ENCODE measurements at regions not wholly inside any gene's neighbourhood (a gene's known extent, or its start where the extent isn't known, plus 50 kb on each side); places are given as distances from the start of the nearest gene placed in this dataset.
A peak's percentile ranks its signal among the peaks of the same experiment; 100 is the strongest.

DNA sequence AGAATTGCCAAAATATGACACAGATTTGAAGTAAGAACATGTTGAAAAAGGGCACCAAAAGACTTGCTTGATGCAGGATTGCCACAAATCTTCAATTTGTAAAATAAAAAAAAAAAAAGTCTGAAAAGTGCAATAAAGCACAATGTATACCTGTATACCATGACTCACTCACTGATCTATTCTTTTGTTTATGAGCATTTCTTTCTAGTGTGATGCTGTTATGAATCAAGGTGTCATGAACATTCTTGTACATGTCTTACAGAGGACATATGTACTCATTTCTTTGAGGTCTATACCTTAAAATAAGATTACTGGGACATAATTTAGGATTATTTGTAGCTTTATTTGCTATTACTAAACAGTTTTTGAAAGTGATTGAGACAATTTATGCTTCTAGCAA is 464.9 kb upstream of the RBMS3 start:
- intact Hi-C loops (cut with DNase I; ENCODE audit: low total_unique reads), result no loop called here
- H3K4me3 ChIP-seq (ENCODE audit: low read depth, poor library complexity, severe bottlenecking), result no peak overlapping the region
- no peak for TF ChIP-seq POLR2A (IDR thresholded peaks at IDR 0.05)
- TF ChIP-seq, protein P1, sequence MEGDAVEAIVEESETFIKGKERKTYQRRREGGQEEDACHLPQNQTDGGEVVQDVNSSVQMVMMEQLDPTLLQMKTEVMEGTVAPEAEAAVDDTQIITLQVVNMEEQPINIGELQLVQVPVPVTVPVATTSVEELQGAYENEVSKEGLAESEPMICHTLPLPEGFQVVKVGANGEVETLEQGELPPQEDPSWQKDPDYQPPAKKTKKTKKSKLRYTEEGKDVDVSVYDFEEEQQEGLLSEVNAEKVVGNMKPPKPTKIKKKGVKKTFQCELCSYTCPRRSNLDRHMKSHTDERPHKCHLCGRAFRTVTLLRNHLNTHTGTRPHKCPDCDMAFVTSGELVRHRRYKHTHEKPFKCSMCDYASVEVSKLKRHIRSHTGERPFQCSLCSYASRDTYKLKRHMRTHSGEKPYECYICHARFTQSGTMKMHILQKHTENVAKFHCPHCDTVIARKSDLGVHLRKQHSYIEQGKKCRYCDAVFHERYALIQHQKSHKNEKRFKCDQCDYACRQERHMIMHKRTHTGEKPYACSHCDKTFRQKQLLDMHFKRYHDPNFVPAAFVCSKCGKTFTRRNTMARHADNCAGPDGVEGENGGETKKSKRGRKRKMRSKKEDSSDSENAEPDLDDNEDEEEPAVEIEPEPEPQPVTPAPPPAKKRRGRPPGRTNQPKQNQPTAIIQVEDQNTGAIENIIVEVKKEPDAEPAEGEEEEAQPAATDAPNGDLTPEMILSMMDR (IDR thresholded peaks at IDR 0.05), result no peak
- no peak for DNase-seq (ENCODE audit: low spot score in 2 of 2)

DNA sequence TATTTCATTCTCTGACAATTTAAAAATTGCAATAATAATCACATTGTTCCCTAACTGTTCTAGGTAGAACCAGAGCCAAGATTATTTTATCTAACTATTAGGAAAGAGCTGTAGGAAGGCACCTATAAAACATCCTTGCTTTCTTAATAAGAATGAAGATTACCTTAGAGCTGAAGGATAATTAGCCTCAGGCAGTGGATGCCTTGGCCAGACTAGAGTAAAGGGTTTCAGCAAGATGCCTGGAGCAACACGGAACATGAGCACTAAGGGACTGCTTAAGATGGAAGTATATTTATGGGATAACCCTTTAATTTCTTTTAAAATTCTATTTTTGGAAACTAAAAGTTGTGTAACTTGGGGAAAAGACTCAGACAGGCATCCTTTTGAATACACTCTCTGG is 456.6 kb upstream of the RBMS3 start:
- TF ChIP-seq POLR2A (IDR thresholded peaks at IDR 0.05), result no peak
- TF ChIP-seq, protein P1 (IDR thresholded peaks at IDR 0.05), result no peak
- 39 to 53% methylated on average over 1 of the region's 1 CpG for WGBS, 2 donors
- no peak overlapping the region for H3K4me3 ChIP-seq (ENCODE audit: low read depth, poor library complexity, severe bottlenecking)
- intact Hi-C loops (cut with DNase I; ENCODE audit: low total_unique reads), result no loop called here
- DNase-seq (ENCODE audit: low spot score in 2 of 2), result no peak

DNA sequence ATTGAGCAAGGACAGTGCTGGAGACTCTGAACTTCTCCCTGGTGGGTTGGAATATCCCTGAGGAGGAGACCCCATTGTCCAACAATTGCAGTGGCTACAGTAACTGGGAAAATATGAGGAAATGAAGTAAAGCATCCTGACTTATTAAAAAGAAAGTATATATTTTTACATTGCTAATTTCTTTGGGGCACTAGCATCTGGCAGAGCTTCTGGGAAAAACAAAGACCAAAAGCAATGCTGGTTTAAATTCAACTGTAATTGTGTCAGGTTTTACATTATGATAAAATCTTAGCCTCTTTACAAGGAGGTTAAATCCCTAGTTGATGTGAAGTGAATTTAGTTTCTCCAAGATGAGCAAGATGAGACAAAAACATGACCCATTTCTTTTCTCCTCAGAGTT is 454.0 kb upstream of the RBMS3 start:
- no peak for DNase-seq (ENCODE audit: low spot score in 2 of 2)
- TF ChIP-seq POLR2A (IDR thresholded peaks at IDR 0.05), result no peak
- TF ChIP-seq, protein P1 (IDR thresholded peaks at IDR 0.05), result no peak
- H3K4me3 ChIP-seq (ENCODE audit: low read depth, poor library complexity, severe bottlenecking), result no peak overlapping the region
- intact Hi-C loops (cut with DNase I; ENCODE audit: low total_unique reads), result no loop called here

DNA sequence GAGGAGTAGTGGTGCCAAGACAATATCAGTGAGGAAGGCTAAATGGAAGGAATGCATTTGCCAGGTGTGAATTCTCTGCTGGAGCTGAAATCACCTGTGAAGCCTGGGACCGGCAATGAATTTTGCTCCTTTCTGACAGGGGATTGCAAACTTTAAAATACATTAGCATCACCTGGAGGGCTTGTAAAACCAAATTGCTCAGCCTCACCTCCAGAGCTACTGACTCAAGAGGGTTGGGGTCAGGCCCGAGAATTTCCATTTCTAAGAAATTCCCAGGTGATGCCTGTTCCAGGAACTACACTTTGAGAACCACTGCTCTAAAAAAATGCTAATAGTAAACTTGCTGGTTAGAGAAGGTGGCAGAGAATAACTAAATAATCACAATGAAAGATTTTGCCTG is 445.6 kb upstream of the RBMS3 start:
- no peak for DNase-seq (ENCODE audit: low spot score in 2 of 2)
- TF ChIP-seq POLR2A (IDR thresholded peaks at IDR 0.05), result no peak
- TF ChIP-seq, protein P1 (IDR thresholded peaks at IDR 0.05), result no peak
- 48 to 65% methylated on average over 2 of the region's 2 CpGs for WGBS, 2 donors
- intact Hi-C loops (cut with DNase I; ENCODE audit: low total_unique reads), result no loop called here
- no peak overlapping the region for H3K4me3 ChIP-seq (ENCODE audit: low read depth, poor library complexity, severe bottlenecking)

DNA sequence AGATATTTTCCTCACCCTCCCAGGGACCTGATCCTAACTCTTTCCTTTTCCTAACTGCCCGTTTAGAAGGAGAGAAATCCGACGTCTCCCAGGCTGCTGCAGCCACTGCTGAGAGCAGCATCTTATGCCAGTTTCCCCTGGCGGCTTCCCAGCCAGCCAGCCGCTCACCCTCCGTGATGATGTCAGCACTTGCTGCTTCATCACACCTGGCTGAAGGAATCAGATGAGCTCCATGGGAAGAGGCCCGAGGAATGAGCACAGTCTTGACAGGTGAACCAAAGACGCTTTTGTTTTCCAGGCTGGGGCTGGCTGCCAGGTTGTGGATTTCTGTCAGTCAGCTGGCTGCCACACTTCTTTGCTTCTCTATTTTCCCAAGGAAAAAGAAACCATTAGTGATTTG is 445.1 kb upstream of the RBMS3 start:
- intact Hi-C loops (cut with DNase I; ENCODE audit: low total_unique reads), result no loop called here
- DNase-seq (ENCODE audit: low spot score in 2 of 2), result peak in 1 of 2 donors; percentile 82
- no peak overlapping the region for H3K4me3 ChIP-seq (ENCODE audit: low read depth, poor library complexity, severe bottlenecking)
- no peak for TF ChIP-seq POLR2A (IDR thresholded peaks at IDR 0.05)
- TF ChIP-seq, protein P1 (IDR thresholded peaks at IDR 0.05), result no peak
- WGBS, 2 donors, result 15% methylated on average over 8 of the region's 8 CpGs

DNA sequence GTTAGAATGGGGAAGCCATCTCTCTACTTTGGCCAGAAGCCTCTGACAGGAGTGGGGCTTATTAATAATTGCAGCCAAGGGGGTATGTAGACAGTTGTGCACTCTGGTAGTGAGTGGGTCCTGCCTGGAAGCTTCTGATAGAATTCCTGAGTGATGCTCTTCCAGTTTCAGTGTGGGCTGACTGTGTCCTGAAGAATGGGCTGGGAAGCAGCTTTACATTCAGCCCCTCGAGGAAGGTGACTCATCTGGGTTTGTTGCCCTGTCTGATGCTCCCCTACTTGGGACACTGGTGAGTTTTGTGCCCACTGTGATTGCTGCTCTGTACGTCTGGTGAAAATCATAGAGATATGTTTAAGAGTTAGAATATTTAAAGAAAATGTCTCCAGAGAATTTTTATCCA is 444.7 kb upstream of the RBMS3 start:
- TF ChIP-seq, protein P1 (IDR thresholded peaks at IDR 0.05), result no peak
- no peak for TF ChIP-seq POLR2A (IDR thresholded peaks at IDR 0.05)
- WGBS, 2 donors, result 55 to 81% methylated on average over 2 of the region's 2 CpGs
- DNase-seq (ENCODE audit: low spot score in 2 of 2), result no peak
- intact Hi-C loops (cut with DNase I; ENCODE audit: low total_unique reads), result no loop called here
- H3K4me3 ChIP-seq (ENCODE audit: low read depth, poor library complexity, severe bottlenecking), result no peak overlapping the region

All from lower leg skin (tissue), 4 donors.